A673 (cell line): ENCODE measurements at regions not wholly inside any gene's neighbourhood (a gene's known extent, or its start where the extent isn't known, plus 50 kb on each side); places are given as distances from the start of the nearest gene placed in this dataset.

ENCODE experiments used
- BruUV-seq: library from RNA; stranded (reverse); fragments of 400-500 nt; replicated peaks from 2 replicates; lab custom pipeline; 2021; lab: Mats Ljungman, UMichigan
- CTCF ChIA-PET: fragments of 300-600 bp; sonication (Branson Sonifier 250); formaldehyde crosslinking; loops from one replicate; lab custom pipeline; 2022; ENCODE audit warnings: antibody characterized with exemption; lab: Charles Lee
- POLR2A ChIA-PET: fragments of 300-600 bp; sonication (Branson Sonifier 250); formaldehyde crosslinking; loops from one replicate; lab custom pipeline; 2022; ENCODE audit warnings: antibody characterized with exemption; ENCODE audit not compliant: low non-redundant PET; lab: Charles Lee
- DNase-seq: peaks from one replicate; pipeline ENCODE4 v3.0.0-alpha.2; 2015; ENCODE audit warnings: low spot score
- H3K27ac ChIP-seq: fragments of 200-600 bp; sonication (generic); 2 replicates; pipeline ENCODE4 v1.5.1; 2016; ENCODE audit warnings: mixed run types, low read depth, mild to moderate bottlenecking, mixed read lengths, antibody characterized with exemption, low read length; ENCODE audit not compliant: poor library complexity, severe bottlenecking
- H3K27me3 ChIP-seq: fragments of 200-600 bp; sonication (generic); replicated peaks from 2 replicates; pipeline ENCODE4 v1.6.1; 2017; ENCODE audit warnings: mixed run types, low read depth, mild to moderate bottlenecking, mixed read lengths, antibody characterized with exemption, low read length; ENCODE audit not compliant: insufficient read depth, poor library complexity
- H3K36me3 ChIP-seq: fragments of 200-600 bp; sonication (generic); 2 replicates; pipeline ENCODE4 v1.6.1; 2016; ENCODE audit warnings: mixed run types, mild to moderate bottlenecking, mixed read lengths, antibody characterized with exemption, low read length; ENCODE audit not compliant: insufficient read depth, poor library complexity, severe bottlenecking
- H3K4me1 ChIP-seq: fragments of 200-600 bp; sonication (generic); 2 replicates; pipeline ENCODE4 v1.6.1; 2017; ENCODE audit warnings: mixed run types, mild to moderate bottlenecking, mixed read lengths, antibody characterized with exemption, low read length; ENCODE audit not compliant: insufficient read depth, poor library complexity, severe bottlenecking
- H3K4me3 ChIP-seq: fragments of 200-600 bp; sonication (generic); 2 replicates; pipeline ENCODE4 v1.5.1; 2016; ENCODE audit warnings: low read depth, mixed run types, mild to moderate bottlenecking, mixed read lengths, low read length; ENCODE audit not compliant: poor library complexity, severe bottlenecking
- H3K9me3 ChIP-seq: fragments of 200-600 bp; sonication (generic); 2 replicates; pipeline ENCODE4 v1.6.1; 2016; ENCODE audit warnings: mixed run types, low read depth, mild to moderate bottlenecking, mixed read lengths, antibody characterized with exemption, low read length; ENCODE audit not compliant: poor library complexity, severe bottlenecking
- CTCF ChIP-seq: fragments of 300-800, 200-600 bp; sonication (generic); conservative IDR thresholded peaks from 2 replicates; pipeline ENCODE4 v1.5.1; 2017; ENCODE audit warnings: low read depth, mild to moderate bottlenecking, antibody characterized with exemption, low read length, moderate library complexity, mixed read lengths
- EZH2 ChIP-seq: fragments of 200-600 bp; sonication (generic); IDR thresholded peaks from 2 replicates; pipeline ENCODE4 v1.6.1; 2017; ENCODE audit warnings: borderline replicate concordance, low read depth, mild to moderate bottlenecking, mixed read lengths, antibody characterized with exemption, low read length; ENCODE audit not compliant: poor library complexity, severe bottlenecking
- intact Hi-C: fragments of 100-400 bp; cut with micrococcal nuclease; formaldehyde crosslinking; loops from one replicate; pipeline ENCODE4 v1.10.0; 2022; ENCODE audit not compliant: unreplicated experiment

- H3K4me3 ChIP-seq, result no peak overlapping the region
- no TSS peak for BruUV-seq
- CTCF ChIA-PET, result no interaction called here
These were observed 115.0 kb downstream of the DACT1 start for GRCh38 chr14:58752771-58753201.

GRCh38 chr14:58755031-58755925 lies 117.5 kb downstream of the DACT1 start:
- H3K27ac ChIP-seq, result no peak overlapping the region
- TF ChIP-seq EZH2 (no peak), CTCF (no peak)
- no peaks in the 10 kb centered on the region for H3K4me1 ChIP-seq
- BruUV-seq, result no TSS peak
- ChIA-PET POLR2A (no interaction called here), CTCF (no interaction called here)
- H3K27me3 ChIP-seq, result no peaks in the 10 kb centered on the region
- intact Hi-C loops, result no loop called here
- no peaks in the 10 kb centered on the region for H3K9me3 ChIP-seq
- DNase-seq, result no peak
- no peaks in the 10 kb centered on the region for H3K36me3 ChIP-seq
- no peak overlapping the region for H3K4me3 ChIP-seq

More at GRCh38 chr14:58752771-58753201, 115.0 kb downstream of the DACT1 start:
- Histone ChIP-seq H3K27me3 (no peaks in the 10 kb centered on the region), H3K4me1 (no peaks in the 10 kb centered on the region), H3K36me3 (no peaks in the 10 kb centered on the region), H3K27ac (no peak overlapping the region), H3K9me3 (no peaks in the 10 kb centered on the region)
- DNase-seq, result no peak
- POLR2A ChIA-PET, result no interaction called here
- intact Hi-C loops, result no loop called here
- TF ChIP-seq EZH2 (no peak), CTCF (no peak)

GRCh38 chr14:58760121-58760520 lies 122.4 kb downstream of the DACT1 start:
- Histone ChIP-seq H3K4me1 (no peaks in the 10 kb centered on the region), H3K9me3 (no peaks in the 10 kb centered on the region), H3K27ac (no peak overlapping the region), H3K27me3 (no peaks in the 10 kb centered on the region), H3K4me3 (no peak overlapping the region), H3K36me3 (no peaks in the 10 kb centered on the region)
- DNase-seq, result no peak
- TF ChIP-seq EZH2 (no peak), CTCF (no peak)
- intact Hi-C loops, result no loop called here
- ChIA-PET CTCF (no interaction called here), POLR2A (no interaction called here)
- no TSS peak for BruUV-seq
